Head of caudate nucleus (tissue), 42 donors: ENCODE measurements at regions not wholly inside any gene's neighbourhood (a gene's known extent, or its start where the extent isn't known, plus 50 kb on each side); places are given as distances from the start of the nearest gene placed in this dataset.
"Not testable (repeated sequence)": the region's sequence is repeated elsewhere in the genome, so short reads cannot be mapped to it uniquely, and the experiment has no call there.

Experiments
- DNase-seq, 42 donors: peaks; one replicate each; pipeline versions ENCODE4 v3.0.0 to v3.0.0-alpha.2; 2020 to 2021; ENCODE audit warnings: mixed read lengths in 7 of 42
- intact Hi-C: fragments of 100-400 bp; cut with DNase I; formaldehyde crosslinking; loops from one replicate; pipeline ENCODE4 v1.15.0; 2022

DNA sequence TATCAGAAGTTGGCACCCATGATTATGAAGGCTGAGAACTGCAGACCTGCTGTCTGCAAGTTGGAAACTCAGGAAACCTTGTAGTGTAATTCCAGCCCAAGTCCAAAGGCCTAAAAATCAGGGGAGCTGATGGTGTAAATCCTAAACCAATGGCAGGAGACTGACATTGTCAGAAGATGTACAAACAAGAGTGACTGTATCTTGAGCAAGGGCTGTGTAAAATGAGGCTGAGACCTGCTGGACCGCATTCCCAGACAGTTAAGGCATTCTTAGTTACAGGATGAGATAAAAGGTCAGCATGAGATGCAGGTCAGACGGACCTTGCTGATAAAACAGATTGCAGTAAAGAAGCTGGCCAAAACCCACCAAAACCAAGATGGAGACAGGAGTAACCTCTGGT is 147.7 kb downstream of the COG6 start:
- DNase-seq = no peak
- intact Hi-C loops = no loop called here

DNA sequence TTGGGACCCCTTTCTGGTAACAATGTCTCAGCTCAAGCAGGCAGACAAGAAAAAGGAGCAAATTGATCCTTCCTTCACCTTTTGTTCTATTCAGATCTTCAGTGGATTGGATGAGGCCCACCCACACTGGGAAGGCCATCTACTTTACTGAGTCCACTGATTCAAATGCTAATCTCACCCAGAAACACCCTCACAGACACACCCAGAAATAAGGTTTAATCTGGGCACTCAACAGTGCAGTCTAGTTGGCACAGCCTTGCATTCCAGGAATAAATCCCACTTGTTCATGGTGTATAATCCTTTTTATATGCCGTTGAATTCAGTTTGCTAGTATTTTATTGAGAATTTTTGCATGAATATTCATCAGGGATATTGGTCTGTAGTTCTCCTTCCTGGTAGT is 148.4 kb downstream of the COG6 start:
- intact Hi-C loops = no loop called here
- no peak for DNase-seq

DNA sequence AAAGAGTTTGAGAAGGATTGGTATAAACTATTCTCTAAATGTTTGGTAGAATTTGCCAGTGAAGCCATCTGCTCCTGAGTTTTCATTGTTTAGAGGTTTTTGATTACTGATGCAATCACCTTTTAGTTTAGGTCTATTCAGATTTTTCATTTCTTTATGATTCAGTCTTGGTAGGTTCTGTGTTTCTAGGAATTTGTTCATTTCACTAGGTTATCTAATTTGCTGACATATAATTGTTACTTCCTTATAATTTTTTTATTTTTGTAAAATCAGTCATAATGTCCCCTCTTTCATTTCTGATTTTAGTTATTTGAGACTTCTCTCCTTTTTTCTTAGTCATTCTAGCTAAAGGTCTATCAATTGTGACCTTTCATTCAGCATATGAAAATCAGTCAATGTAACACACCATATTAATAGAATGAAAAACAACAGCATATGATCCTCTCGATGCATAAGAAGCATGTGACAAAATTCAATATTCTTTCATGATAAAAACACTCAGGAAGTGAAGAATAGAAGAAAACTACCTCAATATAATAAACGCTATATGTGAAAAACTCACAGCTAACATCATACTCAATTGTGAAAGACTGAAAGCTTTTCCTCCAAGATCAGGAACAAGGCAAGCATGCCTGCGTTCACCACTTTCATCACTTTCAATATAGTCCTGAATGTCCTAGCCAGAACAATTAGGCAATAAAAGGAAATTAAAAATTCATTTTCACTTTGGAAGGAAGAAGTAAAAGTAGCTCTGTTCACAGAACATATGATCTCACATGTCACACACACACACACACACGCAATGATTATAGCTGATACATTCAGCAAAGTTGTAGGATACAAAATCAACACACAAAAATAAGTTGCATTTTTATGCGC is 149.1 kb downstream of the COG6 start:
- no peak for DNase-seq
- intact Hi-C loops = no loop called here

DNA sequence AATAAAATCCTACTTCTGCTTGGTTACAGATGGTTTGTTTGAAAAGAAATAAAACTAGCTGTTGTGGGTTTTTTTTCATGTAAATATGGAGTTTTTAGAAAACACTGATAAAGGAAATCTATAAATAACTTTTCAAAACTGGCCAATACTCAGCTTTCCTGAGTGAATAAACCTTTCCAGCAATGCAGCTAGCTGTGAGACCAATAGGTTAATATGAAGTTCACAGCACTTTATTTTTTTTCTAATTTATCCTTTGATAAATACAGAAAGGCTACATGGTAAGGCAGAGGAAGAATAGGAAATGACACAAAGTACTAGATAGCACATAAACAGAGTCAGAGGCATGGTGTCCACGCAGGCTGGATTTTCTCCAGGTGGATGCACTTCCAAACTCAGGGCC is 154.0 kb downstream of the COG6 start:
- intact Hi-C loops = no loop called here
- DNase-seq = no peak

DNA sequence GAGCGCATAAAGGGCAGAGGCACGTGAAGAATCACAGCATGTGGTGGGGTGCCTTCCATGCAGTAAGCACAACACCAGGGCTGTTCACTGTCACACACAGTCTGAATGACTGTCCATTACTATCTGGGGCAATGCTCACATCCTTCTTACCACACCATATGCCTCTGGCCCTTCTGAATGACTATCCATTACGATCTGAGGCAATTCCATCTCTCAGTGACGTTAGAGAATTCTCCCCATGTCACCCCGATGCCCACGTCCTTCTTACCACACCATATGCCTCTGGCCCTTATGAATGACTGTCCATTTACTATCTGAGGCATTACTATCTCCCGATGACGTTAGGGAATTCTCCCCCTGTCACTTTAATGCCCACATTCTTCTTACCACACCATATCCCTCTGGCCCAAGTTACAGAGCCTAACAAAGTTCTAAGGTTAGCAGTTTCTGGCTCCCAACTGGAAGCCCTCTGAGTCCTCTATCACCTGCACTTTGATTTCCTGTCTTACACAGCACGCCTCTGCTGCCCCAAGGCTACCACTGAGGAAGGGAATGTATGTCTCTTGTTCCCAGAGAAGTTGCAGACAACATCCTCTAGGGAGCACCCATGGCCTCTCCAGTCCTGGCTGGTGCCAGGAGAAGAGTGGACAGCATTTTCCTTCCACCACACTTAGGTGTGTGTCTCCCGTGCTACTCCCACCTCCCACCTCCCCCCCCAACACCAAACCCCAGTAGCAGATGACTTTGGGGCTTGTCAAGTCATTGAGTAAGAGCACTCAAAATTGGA is 154.8 kb downstream of the COG6 start:
- intact Hi-C loops = no loop called here
- DNase-seq = no peak

DNA sequence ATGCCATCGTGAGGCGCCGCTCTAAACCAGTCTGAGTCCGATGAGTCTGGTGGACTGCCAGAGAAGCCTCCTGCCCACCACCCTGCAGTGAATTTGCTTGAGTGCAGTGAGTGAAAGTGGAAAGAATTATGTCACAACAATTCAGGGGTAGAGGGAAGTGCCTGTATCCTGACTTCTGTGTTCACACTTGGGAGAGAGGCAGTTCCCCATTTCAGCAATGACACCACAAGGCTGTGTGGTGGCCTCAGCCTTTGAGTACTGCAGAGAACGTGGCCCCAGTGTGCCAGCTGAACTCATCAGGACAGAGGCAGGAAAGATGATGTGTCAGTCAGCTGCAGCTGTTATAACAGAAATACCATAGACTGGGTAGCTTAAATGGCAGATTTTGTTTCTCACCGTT is 155.6 kb downstream of the COG6 start:
- intact Hi-C loops = no loop called here
- DNase-seq = no peak

DNA sequence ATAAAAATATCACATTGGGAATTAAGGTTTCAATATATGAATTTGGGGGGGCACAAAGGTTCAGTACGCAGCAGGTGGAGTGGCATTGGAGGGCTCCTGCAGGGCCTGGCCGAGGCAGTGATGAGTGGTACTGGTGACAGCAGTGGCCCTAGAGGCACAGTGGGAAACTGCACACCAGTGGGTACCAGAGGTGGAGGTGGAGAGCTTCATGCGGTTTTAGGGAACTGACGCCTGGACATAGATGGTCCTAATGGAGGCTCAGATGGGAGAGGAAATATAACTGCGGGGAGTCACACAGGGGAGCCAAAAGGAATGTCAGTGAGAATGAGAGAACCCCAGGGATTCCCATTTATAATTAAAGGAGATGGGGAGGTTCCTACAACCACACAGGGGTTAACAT is 156.2 kb downstream of the COG6 start:
- DNase-seq = no peak
- intact Hi-C loops = no loop called here

DNA sequence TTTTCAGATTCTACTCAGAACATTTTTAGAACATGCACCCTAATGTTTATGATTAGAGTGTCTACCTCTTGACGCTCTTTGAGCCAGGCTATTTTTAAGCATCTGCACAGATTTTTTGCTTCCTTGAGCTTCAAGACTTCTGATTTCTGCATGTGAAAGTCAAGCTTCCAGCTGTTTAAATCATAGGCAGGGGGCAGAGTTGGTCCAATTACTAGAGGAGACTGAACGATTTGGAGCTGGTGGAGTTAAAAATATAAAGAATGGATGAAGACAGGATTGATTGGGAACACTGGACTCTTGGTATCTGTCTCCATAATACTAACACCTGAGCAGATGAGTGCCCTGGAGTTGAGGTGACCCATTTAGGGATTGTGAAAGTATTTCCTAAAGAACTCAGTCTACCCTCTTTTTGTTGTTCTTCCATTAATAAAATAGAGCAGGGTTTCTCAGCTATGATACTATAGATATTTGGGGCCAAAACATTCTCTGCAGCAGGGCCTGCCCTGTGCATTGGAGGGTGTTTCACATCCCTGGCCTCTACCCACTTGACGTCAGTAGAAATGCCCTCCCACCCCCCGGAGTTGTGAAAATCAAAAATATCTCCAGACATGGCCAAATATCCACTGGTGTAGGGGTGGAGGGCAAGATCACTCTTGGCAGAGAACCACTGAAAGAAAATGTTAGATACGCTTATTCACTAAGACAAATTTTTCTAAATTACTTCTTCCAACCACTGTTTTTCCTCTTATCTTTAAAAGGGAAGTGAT is 160.1 kb downstream of the COG6 start:
- intact Hi-C loops = no loop called here
- DNase-seq = peak in 3 of 42 donors; percentile 16 to 43 (median 17)

DNA sequence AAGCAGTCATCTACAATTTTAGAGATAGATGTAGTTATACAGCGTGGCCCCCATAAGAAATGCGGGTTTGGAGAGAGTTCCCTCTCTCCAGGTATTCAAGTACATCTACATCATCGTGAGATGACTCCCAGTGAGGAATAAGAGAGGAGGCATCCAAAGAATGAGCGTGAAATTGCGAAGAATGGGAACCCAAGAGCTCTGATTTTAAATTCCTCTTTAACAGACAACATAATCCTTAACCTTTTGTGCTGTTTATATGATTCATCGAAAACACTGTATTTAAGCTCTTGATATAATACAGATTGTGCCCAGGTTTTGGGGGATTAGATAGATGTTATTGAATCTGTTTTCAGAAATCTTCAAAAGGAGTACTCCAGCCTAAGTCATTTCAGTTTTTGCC is 161.5 kb downstream of the COG6 start:
- DNase-seq = no peak
- intact Hi-C loops = no loop called here

DNA sequence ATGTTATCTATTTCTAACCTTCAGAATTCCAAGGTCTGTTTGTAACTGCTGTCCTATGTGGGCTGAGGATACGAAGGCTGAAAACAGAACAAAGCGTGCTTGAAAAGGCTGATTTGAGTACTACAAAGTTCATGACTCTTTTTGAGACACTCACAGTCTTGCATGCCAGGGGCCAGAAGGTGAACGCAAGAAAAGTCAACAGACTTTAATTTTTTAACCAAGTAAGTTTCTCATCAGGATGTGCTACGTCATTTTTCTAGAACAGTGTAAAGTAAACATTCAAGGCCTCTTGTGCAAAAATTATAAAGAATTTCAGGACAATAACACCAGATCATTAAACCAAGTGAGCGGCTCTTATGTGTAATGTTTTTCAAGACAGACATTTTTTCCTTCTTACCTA is 163.5 kb downstream of the COG6 start:
- DNase-seq = no peak
- intact Hi-C loops = no loop called here

DNA sequence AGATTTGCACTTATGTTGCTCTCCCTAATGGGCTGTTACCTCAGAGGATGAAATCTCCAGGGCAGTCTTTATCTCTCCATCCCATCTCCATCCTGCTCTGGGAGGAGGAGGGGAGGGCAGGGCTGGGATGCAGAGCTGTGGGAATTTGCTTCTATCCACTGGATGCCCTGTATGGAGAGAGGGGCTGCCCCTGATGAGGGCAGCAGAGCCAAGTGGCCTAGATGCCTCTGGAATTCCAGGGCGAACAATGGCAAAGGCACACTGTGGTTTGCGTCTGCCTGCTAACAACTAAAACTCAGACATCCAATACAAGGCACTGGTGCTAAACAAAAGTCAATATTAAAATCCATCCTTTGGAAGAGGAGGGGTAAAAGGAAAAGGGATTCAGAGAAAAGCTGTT is 165.1 kb downstream of the COG6 start:
- intact Hi-C loops = no loop called here

DNA sequence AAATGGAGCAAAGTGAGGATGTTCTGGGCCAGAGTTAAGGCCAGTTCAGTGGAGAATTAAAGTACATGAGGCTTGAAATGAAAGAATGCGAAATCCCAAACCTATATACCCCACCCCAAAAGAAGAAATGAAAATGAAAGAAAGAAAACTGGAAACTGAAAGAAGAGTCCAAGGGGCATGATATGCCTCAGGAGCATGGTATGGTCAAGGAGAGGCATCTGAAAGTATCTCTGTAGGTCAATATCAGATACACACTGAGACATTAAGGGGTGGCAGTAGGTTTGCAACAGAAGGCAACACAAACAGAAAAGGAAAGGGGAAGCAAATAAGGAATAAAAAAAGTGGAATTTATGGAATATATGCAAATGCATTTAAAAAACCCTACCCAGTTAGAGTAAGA is 166.5 kb downstream of the COG6 start:
- intact Hi-C loops = no loop called here
- DNase-seq = no peak

More for the DNA sequence above, 165.1 kb downstream of the COG6 start:
- DNase-seq = no peak

DNA sequence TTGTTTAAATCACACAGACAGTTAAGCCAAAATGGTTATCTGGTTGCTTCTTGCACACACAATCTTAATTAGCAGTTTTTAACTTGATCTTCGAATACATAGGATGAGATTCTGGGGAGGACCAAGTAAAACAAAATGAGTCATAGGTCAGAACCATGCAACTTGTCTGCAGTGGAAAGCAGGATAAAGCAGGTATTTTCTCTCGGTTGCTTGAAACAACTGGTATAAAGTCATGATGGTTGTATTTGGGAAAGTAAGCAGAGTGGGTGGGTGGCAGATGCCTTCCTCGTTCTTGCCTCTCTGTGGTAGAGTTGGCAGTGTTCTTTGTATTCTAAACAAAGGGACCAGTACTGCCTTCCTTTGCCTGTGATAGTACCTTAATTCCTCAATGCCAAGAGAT is 167.0 kb downstream of the COG6 start:
- no peak for DNase-seq
- intact Hi-C loops = no loop called here

DNA sequence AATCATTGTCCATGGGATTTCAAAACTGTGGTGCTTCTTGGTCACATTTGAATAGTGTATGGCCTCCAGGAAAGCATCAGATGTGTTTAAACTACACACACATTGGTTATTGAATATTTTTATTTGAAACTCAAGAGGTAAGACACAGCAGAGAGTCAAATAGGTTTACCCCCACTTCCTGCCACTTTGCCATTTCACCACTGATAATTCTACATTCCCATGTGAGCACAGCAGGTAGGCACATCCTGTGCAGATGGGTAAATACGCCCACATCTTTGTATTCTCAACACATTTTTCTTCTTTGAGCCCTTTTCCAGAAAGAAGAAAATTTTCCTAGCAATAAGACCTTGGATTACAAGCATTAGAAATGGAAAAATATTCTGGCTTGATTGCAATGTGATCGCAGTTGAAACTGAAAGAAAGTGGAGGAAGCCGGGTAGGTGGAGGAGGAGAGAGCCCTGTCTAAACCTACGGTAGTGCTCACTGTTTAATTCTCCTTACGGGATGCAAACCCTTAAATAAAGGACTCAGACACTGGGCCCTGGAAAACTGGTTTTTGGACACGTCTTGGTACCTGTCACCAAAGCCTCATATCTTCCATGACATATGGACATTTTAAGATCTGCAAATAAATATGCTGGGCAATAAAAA is 167.7 kb downstream of the COG6 start:
- DNase-seq = peak in 3 of 42 donors; percentile 7 to 45 (median 11)

DNA sequence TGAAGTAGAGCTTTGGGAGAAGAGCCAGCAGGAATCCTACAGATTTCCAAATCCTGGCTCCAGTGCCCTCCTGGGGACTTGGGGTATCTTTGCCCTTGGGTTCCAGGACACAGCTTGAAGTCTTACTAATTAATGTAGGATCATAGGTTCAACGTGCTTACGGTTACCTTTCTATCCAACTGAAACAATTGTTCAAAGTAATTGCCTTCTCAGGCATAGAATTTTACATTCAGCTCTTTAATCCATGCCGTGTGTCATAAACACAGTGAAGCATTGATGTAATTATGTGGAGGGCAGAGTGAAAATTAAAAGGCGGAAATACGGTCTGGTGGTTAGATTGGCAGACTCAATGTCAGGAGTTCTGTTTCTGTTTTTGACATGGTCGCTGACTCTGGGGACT is 170.4 kb downstream of the COG6 start:
- DNase-seq = no peak
- intact Hi-C loops = no loop called here

More for the DNA sequence above, 167.7 kb downstream of the COG6 start:
- intact Hi-C loops = no loop called here

DNA sequence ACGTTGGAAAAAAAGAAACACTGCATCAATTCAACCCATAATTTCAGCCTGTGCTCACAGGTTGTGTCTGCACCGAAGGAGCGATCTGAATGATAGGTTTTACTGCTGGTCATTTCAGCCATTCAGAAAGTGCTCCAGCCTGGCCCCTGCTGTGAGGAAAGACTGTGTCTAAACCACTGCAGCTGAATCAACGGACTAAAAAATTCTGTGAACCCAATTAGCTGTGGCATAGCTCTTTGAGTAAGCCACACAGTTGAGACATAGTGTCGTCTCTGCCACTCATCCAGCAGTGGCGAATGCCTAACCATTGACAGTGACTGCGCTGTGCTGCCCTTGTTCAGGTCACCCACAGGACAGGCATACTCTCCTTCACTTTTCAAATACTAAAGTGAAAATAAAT is 179.8 kb downstream of the COG6 start:
- peak in 1 of 42 donors; percentile 38 for DNase-seq
- intact Hi-C loops = no loop called here

DNA sequence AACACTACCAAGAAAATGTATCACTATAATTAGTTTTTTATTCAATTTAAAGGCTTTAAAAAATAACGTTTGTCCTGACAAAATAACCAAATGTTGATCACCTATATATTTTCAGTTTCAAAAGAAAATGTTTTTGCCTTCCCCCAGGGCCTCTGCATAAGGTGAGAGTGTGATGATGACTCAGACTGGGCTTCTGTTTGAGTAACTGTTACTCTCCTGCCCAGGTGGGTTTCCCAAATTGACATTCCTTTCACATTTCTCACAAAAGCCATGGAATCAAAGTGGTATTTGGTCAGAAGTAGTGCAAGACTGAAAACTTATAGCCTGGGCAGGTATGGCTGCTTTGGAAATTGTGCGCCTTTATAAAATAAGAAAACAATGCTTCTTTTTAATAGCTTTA is 180.6 kb downstream of the COG6 start:
- intact Hi-C loops = no loop called here
- no peak for DNase-seq

DNA sequence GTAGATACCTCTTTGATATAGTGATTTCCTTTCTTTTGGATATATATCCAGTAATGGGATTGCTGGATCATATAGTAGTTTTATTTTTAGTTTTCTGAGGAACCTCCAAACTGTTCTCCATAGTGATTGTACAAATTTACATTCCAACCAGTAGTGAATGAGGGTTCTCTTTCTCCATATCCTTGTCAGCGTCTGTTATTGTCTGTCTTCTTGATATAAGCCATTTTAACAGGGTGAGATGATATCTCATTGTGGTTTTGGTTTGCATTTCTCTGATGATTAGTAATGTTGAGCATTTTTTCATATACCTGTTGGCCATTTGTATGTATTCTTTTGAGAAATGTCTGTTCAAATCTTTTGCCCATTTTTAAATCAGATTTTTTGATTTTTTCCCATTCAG is 182.4 kb downstream of the COG6 start:
- intact Hi-C loops, DNase-seq: not testable (repeated sequence)

DNA sequence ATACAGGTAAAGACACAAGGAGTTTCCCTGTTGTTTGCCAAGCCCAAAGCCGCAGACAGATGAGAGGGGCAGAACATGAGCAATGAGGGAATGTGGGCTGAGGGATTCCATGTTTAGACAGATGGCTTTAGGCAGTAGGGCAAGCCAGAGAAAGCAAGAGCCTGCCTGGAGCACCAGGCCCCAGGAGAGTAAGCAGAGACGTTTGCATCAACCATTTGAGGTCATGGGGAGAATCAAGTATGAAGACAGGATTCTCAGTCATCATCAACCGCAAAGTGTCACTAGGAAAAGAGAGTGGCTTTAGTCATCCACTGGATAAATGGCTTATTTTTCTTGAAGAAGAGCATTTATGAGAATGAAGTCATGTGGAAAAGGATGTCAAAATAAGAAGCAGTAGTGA is 184.7 kb downstream of the COG6 start:
- intact Hi-C loops = no loop called here

More for the DNA sequence above, 184.7 kb downstream of the COG6 start:
- no peak for DNase-seq
